ENCODE measurements at regions not wholly inside any gene's neighbourhood (a gene's known extent, or its start where the extent isn't known, plus 50 kb on each side); places are given as distances from the start of the nearest gene placed in this dataset.

DNA sequence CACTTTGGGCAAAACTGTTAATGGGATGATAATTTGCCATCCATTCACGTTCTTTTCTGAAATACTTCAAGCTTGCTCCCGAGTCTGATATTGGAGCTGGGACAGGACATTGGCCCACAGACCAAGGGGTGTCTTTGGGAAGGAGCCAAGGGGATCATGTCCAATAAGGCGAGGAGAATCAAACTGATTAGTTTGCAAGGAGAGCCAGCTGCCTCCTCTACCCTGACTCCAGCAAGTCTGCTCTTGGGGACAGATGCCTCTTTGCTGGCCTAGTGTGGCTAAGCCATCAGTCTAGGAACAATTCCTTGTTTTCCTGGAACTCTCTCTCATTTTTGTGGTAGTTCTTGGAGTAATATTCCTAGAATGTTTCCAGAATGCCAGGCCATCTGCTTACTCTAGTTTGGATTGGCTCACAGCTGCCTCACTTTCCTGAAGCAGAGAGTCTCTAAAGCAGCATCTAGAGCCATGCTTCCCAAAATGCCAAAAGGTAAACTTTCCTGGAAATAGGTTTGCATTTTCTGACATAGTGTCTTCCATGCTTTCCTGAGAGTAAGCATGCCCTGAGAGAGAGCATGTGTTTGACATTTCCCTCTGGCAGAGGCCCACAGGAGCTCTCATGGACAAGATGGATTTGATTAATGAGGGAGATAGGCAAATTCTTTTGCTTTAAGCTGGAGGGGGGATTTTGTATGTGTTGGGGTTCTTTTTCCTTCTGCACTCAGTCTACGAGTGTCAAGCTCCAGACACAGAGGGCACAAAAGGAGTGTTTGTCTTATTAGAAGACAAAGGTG, 145.6 kb downstream of the GDAP2 start:
- H3K56ac ChIP-seq (replicated peaks; ENCODE audit: insufficient read length, low read depth, low read length), result no peak overlapping the region
- H4K91ac ChIP-seq (replicated peaks; ENCODE audit: insufficient read length, low read length), result no peak overlapping the region
- H2BK12ac ChIP-seq (ENCODE audit: low read depth, low read length), result no peak overlapping the region
- no peak overlapping the region for H2AK5ac ChIP-seq (ENCODE audit: low read depth, low read length)
- no peak for DNase-seq (ENCODE audit: low read depth in 1 of 2, low spot score in 2 of 2)
- no peak overlapping the region for H4K8ac ChIP-seq (ENCODE audit: extremely low read depth, insufficient read depth, low read length)
- no peak overlapping the region for H4K5ac ChIP-seq (ENCODE audit: insufficient read length, low read depth, low read length)
- H2AFZ ChIP-seq (ENCODE audit: low read length), result no peak overlapping the region
- no peak overlapping the region for H3K4me3 ChIP-seq (ENCODE audit: extremely low read depth in 1 of 4, insufficient read depth in 2 of 4, low read depth in 3 of 4, low read length in 4 of 4)
- H2BK20ac ChIP-seq (ENCODE audit: low read length), result no peak overlapping the region
- ChIA-PET CTCF (ENCODE audit: partially characterized antibody) (interaction anchor here (1.1 to 1.9 kb wide), 3 partner anchors 11 to 40 kb away, joined by 3 to 5 read pairs (median 4); no protein-coding TSS in a partner anchor), POLR2A (ENCODE audit: partially characterized antibody) (no interaction called here)
- H3K18ac ChIP-seq (ENCODE audit: extremely low read depth, low read length), result no peak overlapping the region
- no peak overlapping the region for H3K4me2 ChIP-seq (ENCODE audit: insufficient read depth in 1 of 2, low read depth in 2 of 2, low read length in 2 of 2)
- H3K4ac ChIP-seq (replicated peaks; ENCODE audit: insufficient read length, low read depth, low read length), result no peak overlapping the region
- 89% methylated on average over 4 of the region's 4 CpGs; no CpG with 5 or more reads in 1 of the 2 experiments for WGBS, 2 experiments (ENCODE audit: extremely low coverage in 1 of 2, insufficient coverage in 1 of 2, insufficient read length in 1 of 2, insufficient replicate concordance in 2 of 2, low coverage in 1 of 2, low lambda C conversion rate in 2 of 2, missing lambda C conversion rate in 1 of 2)
- H4K20me1 ChIP-seq (replicated peaks in 1 of 2; ENCODE audit: control insufficient read depth in 1 of 2, insufficient read depth in 2 of 2, low read length in 2 of 2), result no peaks in the 10 kb centered on the region
- no peak overlapping the region for H2BK120ac ChIP-seq (replicated peaks; ENCODE audit: low read depth, low read length)
- H3K79me1 ChIP-seq (ENCODE audit: low read depth, low read length), result no peaks in the 10 kb centered on the region
- no peak overlapping the region for H3K23ac ChIP-seq (ENCODE audit: insufficient read length)
- TF ChIP-seq POLR2A (IDR thresholded peaks at IDR 0.05; ENCODE audit: control extremely low read depth in 1 of 2, low read depth in 2 of 2, low read length in 2 of 2), result no peak
- no peak overlapping the region for H3K9ac ChIP-seq (replicated peaks in 1 of 4; ENCODE audit: extremely low read depth in 1 of 4, low read depth in 3 of 4, low read length in 3 of 4)
- no peaks in the 10 kb centered on the region for H3K27me3 ChIP-seq (replicated peaks in 1 of 4; ENCODE audit: control insufficient read depth in 3 of 4, extremely low read depth in 1 of 4, insufficient read depth in 3 of 4, low read length in 3 of 4)
- no peaks in the 10 kb centered on the region for H3K79me2 ChIP-seq (ENCODE audit: control insufficient read depth in 1 of 2, insufficient read depth in 2 of 2, low read length in 2 of 2)
- no peak for FAIRE-seq
- H3K9me3 ChIP-seq (ENCODE audit: insufficient read depth in 2 of 2, low read depth in 1 of 2, low read length in 1 of 2), result no peaks in the 10 kb centered on the region
- no peak overlapping the region for H2BK5ac ChIP-seq (ENCODE audit: low read depth, low read length)
- H3K27ac ChIP-seq (ENCODE audit: low read depth, low read length), result no peak overlapping the region
- no peaks in the 10 kb centered on the region for H3K36me3 ChIP-seq (ENCODE audit: control insufficient read depth in 2 of 4, insufficient read depth in 4 of 4, low read length in 3 of 4)
- H2BK15ac ChIP-seq (ENCODE audit: low read length), result no peak overlapping the region
- 0 out of 7 replicates have a peak, but pooled peaks cover 0 to 4% (median 0%) of the 10 kb centered on the region in 4 experiments for H3K4me1 ChIP-seq (replicated peaks in 1 of 4; ENCODE audit: control insufficient read depth in 3 of 4, insufficient read depth in 4 of 4, low read length in 3 of 4)
- no peaks in the 10 kb centered on the region for H3K23me2 ChIP-seq (ENCODE audit: low read depth, low read length)
- no peak overlapping the region for H3K14ac ChIP-seq (ENCODE audit: insufficient read length)

Measured in H1 (cell line).